IMR-90 (cell line): ENCODE measurements at regions not wholly inside any gene's neighbourhood (a gene's known extent, or its start where the extent isn't known, plus 50 kb on each side); places are given as distances from the start of the nearest gene placed in this dataset.

Source experiments
- ATAC-seq: fragments of 200-7000 bp; cut with Tn5 transposase; 2 replicates; pipeline ENCODE4 v1.9.1; 2020; ENCODE audit warnings: low read depth, mild to moderate bottlenecking, moderate library complexity
- BruUV-seq: library from RNA; stranded (reverse); fragments of 400-500 nt; replicated peaks from 2 replicates; lab custom pipeline; 2021; lab: Mats Ljungman, UMichigan
- CTCF ChIA-PET: fragments of 300-600 bp; formaldehyde crosslinking; extraction: SDS; loops from one replicate; lab custom pipeline; 2021; ENCODE audit warnings: antibody characterized with exemption; lab: Yijun Ruan, JAX
- POLR2A ChIA-PET: fragments of 300-600 bp; sonication (Branson Sonifier 250); formaldehyde crosslinking; loops from one replicate; lab custom pipeline; 2022; ENCODE audit warnings: antibody characterized with exemption; ENCODE audit not compliant: unreplicated experiment; lab: Charles Lee
- DNase-seq: peaks from one replicate; pipeline ENCODE4 v3.0.0; 2013
- H2AFZ ChIP-seq: replicated peaks from 2 replicates; pipeline ENCODE3; 2013; ENCODE audit warnings: low read length, mild to moderate bottlenecking; ENCODE audit not compliant: poor library complexity
- H2AK5ac ChIP-seq: 2 replicates; pipeline ENCODE4 v1.6.1; 2013; ENCODE audit warnings: low read depth, low read length, inconsistent platforms
- H2AK9ac ChIP-seq: replicated peaks from 2 replicates; pipeline ENCODE3; 2013; ENCODE audit warnings: mild to moderate bottlenecking, low read depth, low read length, moderate library complexity; ENCODE audit not compliant: poor library complexity
- H2BK120ac ChIP-seq: 2 replicates; pipeline ENCODE4 v1.6.1; 2013; ENCODE audit warnings: low read depth, low read length, inconsistent platforms
- H2BK15ac ChIP-seq: 3 replicates; pipeline ENCODE4 v1.6.1; 2013; ENCODE audit warnings: low read depth, low read length, inconsistent platforms
- H2BK20ac ChIP-seq: 2 replicates; pipeline ENCODE4 v1.6.1; 2013; ENCODE audit warnings: low read depth, mild to moderate bottlenecking, inconsistent platforms, low read length, moderate library complexity
- H2BK5ac ChIP-seq: 2 replicates; pipeline ENCODE4 v1.6.1; 2013; ENCODE audit warnings: mild to moderate bottlenecking, low read depth, low read length, inconsistent platforms; ENCODE audit not compliant: poor library complexity, severe bottlenecking
- H3K14ac ChIP-seq: replicated peaks from 2 replicates; pipeline ENCODE4 v1.6.1; 2013; ENCODE audit warnings: low read depth, low read length, inconsistent platforms
- H3K18ac ChIP-seq: 2 replicates; pipeline ENCODE4 v1.6.1; 2013; ENCODE audit warnings: low read depth, low read length, control low read depth
- H3K23ac ChIP-seq: 2 replicates; pipeline ENCODE4 v1.6.1; 2013; ENCODE audit warnings: low read depth, low read length, inconsistent platforms
- H3K27ac ChIP-seq: 2 replicates; pipeline ENCODE4 v1.5.1; 2013; ENCODE audit warnings: mild to moderate bottlenecking, control low read depth, low read length; ENCODE audit not compliant: insufficient read depth
- H3K27me3 ChIP-seq: 2 replicates; pipeline ENCODE4 v1.6.1; 2013; ENCODE audit warnings: low read length; ENCODE audit not compliant: control insufficient read depth, insufficient read depth
- H3K36me3 ChIP-seq: 2 replicates; pipeline ENCODE4 v1.6.1; 2013; ENCODE audit warnings: low read length, mixed read lengths; ENCODE audit not compliant: control insufficient read depth, insufficient read depth
- H3K4ac ChIP-seq: 2 replicates; pipeline ENCODE4 v1.6.1; 2013; ENCODE audit warnings: low read depth, low read length, inconsistent platforms
- H3K4me1 ChIP-seq: 2 replicates; pipeline ENCODE4 v1.6.1; 2013; ENCODE audit warnings: low read length, mixed read lengths; ENCODE audit not compliant: control insufficient read depth, insufficient read depth
- H3K4me2 ChIP-seq: 2 replicates; pipeline ENCODE4 v1.6.1; 2013; ENCODE audit warnings: low read depth, mild to moderate bottlenecking, control low read depth, low read length, moderate library complexity
- H3K4me3 ChIP-seq: 2 replicates; pipeline ENCODE4 v1.5.1; 2013; ENCODE audit warnings: low read depth, mild to moderate bottlenecking, control low read depth, low read length, moderate library complexity; ENCODE audit not compliant: insufficient read depth
- H3K56ac ChIP-seq: 2 replicates; pipeline ENCODE4 v1.6.1; 2013; ENCODE audit warnings: low read length, inconsistent platforms; ENCODE audit not compliant: insufficient read depth; ENCODE audit errors: extremely low read depth
- H3K79me1 ChIP-seq, 2 experiments: 2 replicates each; pipeline ENCODE4 v1.6.1; 2013; ENCODE audit warnings: low read length in 2 of 2, inconsistent platforms in 1 of 2, low read depth in 1 of 2
- H3K9ac ChIP-seq: 2 replicates; pipeline ENCODE4 v1.6.1; 2013; ENCODE audit warnings: low read depth, low read length, control low read depth
- H3K9me1 ChIP-seq: 2 replicates; pipeline ENCODE4 v1.6.1; 2013; ENCODE audit warnings: low read length, inconsistent platforms; ENCODE audit not compliant: insufficient read depth
- H3K9me3 ChIP-seq: 2 replicates; pipeline ENCODE4 v1.6.1; 2013; ENCODE audit warnings: low read length; ENCODE audit not compliant: control insufficient read depth, insufficient read depth
- H4K20me1 ChIP-seq: 2 replicates; pipeline ENCODE4 v1.6.1; 2013; ENCODE audit warnings: low read length, inconsistent platforms; ENCODE audit not compliant: insufficient read depth
- H4K5ac ChIP-seq: 2 replicates; pipeline ENCODE4 v1.6.1; 2013; ENCODE audit warnings: mild to moderate bottlenecking, low read depth, low read length, control low read depth
- H4K8ac ChIP-seq, 2 experiments: 2 replicates each; pipeline ENCODE4 v1.6.1; 2013; ENCODE audit warnings: low read depth in 2 of 2, low read length in 2 of 2, control low read depth in 1 of 2, inconsistent platforms in 1 of 2
- H4K91ac ChIP-seq: 2 replicates; pipeline ENCODE4 v1.6.1; 2013; ENCODE audit warnings: low read depth, low read length, inconsistent platforms; ENCODE audit not compliant: insufficient read depth
- WGBS, 2 experiments: methylation state at CpG; one replicate each; pipeline versions ENCODE4 v1.1.5 to v1.1.7; 2013; ENCODE audit warnings: missing lambda C conversion rate in 2 of 2; ENCODE audit not compliant: insufficient read length in 1 of 2; ENCODE audit errors: extremely low coverage in 2 of 2; 5-methylcytosine and 5-hydroxymethylcytosine counted together
- dilution Hi-C: fragments of 300-500 bp; cut with HindIII; formaldehyde crosslinking; loops from one replicate; pipeline ENCODE4 v1.14.3; 2018; ENCODE audit warnings: low sequenced_read_pairs; ENCODE audit not compliant: unreplicated experiment
- in situ Hi-C: fragments of 300-500 bp; cut with MboI; formaldehyde crosslinking; loops from 3 replicates; pipeline ENCODE4 v1.14.3; 2019; ENCODE audit warnings: low sequenced_read_pairs, inconsistent platforms, mixed read lengths
- intact Hi-C: fragments of 100-400 bp; cut with micrococcal nuclease; formaldehyde crosslinking; loops from 2 replicates; pipeline ENCODE4 v1.10.0; 2022
- TF ChIP-seq, protein P1 (sequence below): conservative IDR thresholded peaks from 2 replicates; pipeline ENCODE4 v1.5.1; 2012; ENCODE audit warnings: mild to moderate bottlenecking, low read depth, low read length, improper control_type of control experiment

DNA sequence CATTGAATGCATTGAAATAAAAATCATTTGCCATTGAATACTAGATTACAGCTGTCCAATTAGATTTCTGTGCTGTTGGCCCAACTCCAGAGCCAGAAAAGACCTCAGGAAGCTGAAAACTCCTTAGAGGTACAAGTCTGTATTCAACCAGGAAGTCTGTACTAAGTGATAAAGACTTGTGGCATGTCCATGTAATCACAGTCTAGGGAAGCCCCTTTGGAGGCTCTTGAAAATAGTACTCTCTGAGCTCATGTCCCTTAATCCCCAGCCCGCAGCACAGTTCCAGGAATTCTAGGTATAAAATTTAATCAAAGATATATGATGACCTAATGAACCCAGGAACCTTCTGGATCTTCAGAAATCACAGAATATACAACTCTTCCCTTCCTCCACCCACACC is 279.4 kb downstream of the RSL24D1 start:
- no peak overlapping the region for H3K27ac ChIP-seq
- no peak overlapping the region for H2AK5ac ChIP-seq
- no peak overlapping the region for H3K18ac ChIP-seq
- no peak overlapping the region for H2AFZ ChIP-seq
- no peak overlapping the region for H4K5ac ChIP-seq
- no peak overlapping the region for H3K9ac ChIP-seq
- H3K9me3 ChIP-seq: peaks cover 7% of the 10 kb centered on the region
- H3K79me1 ChIP-seq: no peaks in the 10 kb centered on the region
- H3K4ac ChIP-seq: no peak overlapping the region
- intact Hi-C loops: no loop called here
- in situ Hi-C loops: loop anchor here (25.0 kb wide), 1 partner anchor 105 kb away; no protein-coding TSS in a partner anchor
- ATAC-seq: no peak
- H4K8ac ChIP-seq: no peak overlapping the region
- no peaks in the 10 kb centered on the region for H3K4me1 ChIP-seq
- DNase-seq: no peak
- no peak overlapping the region for H3K56ac ChIP-seq
- dilution Hi-C loops: no loop called here
- no peak overlapping the region for H3K4me3 ChIP-seq
- CTCF ChIA-PET: no interaction called here
- no peak overlapping the region for H3K14ac ChIP-seq
- H4K20me1 ChIP-seq: no peaks in the 10 kb centered on the region
- H3K9me1 ChIP-seq: no peaks in the 10 kb centered on the region
- no peak overlapping the region for H3K23ac ChIP-seq
- H2AK9ac ChIP-seq: no peak overlapping the region
- H2BK15ac ChIP-seq: no peak overlapping the region
- no CpG with 5 or more reads among the region's 1 CpG for WGBS, 2 experiments
- no peak overlapping the region for H2BK5ac ChIP-seq
- TF ChIP-seq, protein P1, sequence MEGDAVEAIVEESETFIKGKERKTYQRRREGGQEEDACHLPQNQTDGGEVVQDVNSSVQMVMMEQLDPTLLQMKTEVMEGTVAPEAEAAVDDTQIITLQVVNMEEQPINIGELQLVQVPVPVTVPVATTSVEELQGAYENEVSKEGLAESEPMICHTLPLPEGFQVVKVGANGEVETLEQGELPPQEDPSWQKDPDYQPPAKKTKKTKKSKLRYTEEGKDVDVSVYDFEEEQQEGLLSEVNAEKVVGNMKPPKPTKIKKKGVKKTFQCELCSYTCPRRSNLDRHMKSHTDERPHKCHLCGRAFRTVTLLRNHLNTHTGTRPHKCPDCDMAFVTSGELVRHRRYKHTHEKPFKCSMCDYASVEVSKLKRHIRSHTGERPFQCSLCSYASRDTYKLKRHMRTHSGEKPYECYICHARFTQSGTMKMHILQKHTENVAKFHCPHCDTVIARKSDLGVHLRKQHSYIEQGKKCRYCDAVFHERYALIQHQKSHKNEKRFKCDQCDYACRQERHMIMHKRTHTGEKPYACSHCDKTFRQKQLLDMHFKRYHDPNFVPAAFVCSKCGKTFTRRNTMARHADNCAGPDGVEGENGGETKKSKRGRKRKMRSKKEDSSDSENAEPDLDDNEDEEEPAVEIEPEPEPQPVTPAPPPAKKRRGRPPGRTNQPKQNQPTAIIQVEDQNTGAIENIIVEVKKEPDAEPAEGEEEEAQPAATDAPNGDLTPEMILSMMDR: no peak
- H3K36me3 ChIP-seq: no peaks in the 10 kb centered on the region
- no peak overlapping the region for H4K91ac ChIP-seq
- H3K27me3 ChIP-seq: no peaks in the 10 kb centered on the region
- no TSS peak for BruUV-seq
- H2BK20ac ChIP-seq: no peak overlapping the region
- H2BK120ac ChIP-seq: no peak overlapping the region
- H3K4me2 ChIP-seq: no peak overlapping the region
- POLR2A ChIA-PET: no interaction called here
